ENCODE measurements at regions not wholly inside any gene's neighbourhood (a gene's known extent, or its start where the extent isn't known, plus 50 kb on each side); places are given as distances from the start of the nearest gene placed in this dataset.

DNA sequence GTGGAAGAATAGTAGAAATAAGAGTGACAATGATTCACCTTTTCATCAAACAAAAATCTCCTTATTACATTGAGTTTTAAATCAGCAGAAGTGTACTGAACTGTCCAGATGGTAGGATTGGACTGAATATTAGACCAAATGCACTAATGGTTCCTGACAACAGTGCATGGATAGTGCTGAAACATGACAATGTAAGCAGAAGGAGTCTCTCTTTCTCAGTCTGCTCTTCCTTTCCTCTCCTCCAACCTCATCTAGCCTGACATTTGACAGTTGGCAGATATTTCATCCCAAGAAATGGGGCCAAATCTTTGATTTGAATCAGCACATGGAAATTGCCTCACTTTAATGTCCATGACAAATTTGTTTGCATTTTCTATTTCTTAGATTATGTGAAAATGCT, 225.1 kb upstream of the PLSCR5 start:
- TF ChIP-seq, protein P1, sequence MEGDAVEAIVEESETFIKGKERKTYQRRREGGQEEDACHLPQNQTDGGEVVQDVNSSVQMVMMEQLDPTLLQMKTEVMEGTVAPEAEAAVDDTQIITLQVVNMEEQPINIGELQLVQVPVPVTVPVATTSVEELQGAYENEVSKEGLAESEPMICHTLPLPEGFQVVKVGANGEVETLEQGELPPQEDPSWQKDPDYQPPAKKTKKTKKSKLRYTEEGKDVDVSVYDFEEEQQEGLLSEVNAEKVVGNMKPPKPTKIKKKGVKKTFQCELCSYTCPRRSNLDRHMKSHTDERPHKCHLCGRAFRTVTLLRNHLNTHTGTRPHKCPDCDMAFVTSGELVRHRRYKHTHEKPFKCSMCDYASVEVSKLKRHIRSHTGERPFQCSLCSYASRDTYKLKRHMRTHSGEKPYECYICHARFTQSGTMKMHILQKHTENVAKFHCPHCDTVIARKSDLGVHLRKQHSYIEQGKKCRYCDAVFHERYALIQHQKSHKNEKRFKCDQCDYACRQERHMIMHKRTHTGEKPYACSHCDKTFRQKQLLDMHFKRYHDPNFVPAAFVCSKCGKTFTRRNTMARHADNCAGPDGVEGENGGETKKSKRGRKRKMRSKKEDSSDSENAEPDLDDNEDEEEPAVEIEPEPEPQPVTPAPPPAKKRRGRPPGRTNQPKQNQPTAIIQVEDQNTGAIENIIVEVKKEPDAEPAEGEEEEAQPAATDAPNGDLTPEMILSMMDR (IDR thresholded peaks at IDR 0.05; ENCODE audit: low read depth, low read length, poor library complexity, severe bottlenecking) = no peak
- TF ChIP-seq EZH2phosphoT487 (IDR thresholded peaks at IDR 0.05; ENCODE audit: borderline replicate concordance, low read length) = no peak

Data from DOHH2 (cell line).